ENCODE measurements at regions not wholly inside any gene's neighbourhood (a gene's known extent, or its start where the extent isn't known, plus 50 kb on each side); places are given as distances from the start of the nearest gene placed in this dataset.

GRCh38 chr3:43219616-43220015, 66.7 kb upstream of the SNRK start:
- no peak overlapping the region for H3K27ac ChIP-seq (ENCODE audit: insufficient read depth, low read depth, low read length)
- H4K20me1 ChIP-seq (replicated peaks; ENCODE audit: control insufficient read depth, extremely low read depth, insufficient read depth, low read length) = no peaks in the 10 kb centered on the region
- intact Hi-C loops (cut with micrococcal nuclease) (loop anchor here (5.0 to 10.0 kb wide), 2 partner anchors 123 to 975 kb away; no protein-coding TSS in a partner anchor), dilution Hi-C loops (cut with MboI; ENCODE audit: extremely low pct_ligation_motif_present, low sequenced_read_pairs) (no loop called here)
- ChIA-PET POLR2A (no interaction called here), CTCF (interaction anchor here (0.8 to 2.1 kb wide), 3 partner anchors 12 to 283 kb away, joined by 3 to 12 read pairs (median 4); no protein-coding TSS in a partner anchor)
- H3K79me2 ChIP-seq (ENCODE audit: control insufficient read depth, insufficient read depth, low read length) = peaks cover 2% of the 10 kb centered on the region
- H3K9me1 ChIP-seq (replicated peaks; ENCODE audit: control insufficient read depth, extremely low read depth, insufficient read depth, low read length) = no peaks in the 10 kb centered on the region
- FAIRE-seq (no peak), DNase-seq (ENCODE audit: low read depth, low spot score) (no peak)
- H3K9ac ChIP-seq (replicated peaks; ENCODE audit: extremely low read depth, insufficient read depth, low read length) = no peak overlapping the region
- H3K9me3 ChIP-seq (replicated peaks; ENCODE audit: control insufficient read depth, insufficient read depth, low read length) = no peaks in the 10 kb centered on the region
- peaks cover 4% of the 10 kb centered on the region for H3K4me1 ChIP-seq (ENCODE audit: control insufficient read depth, extremely low read depth, insufficient read depth, low read length)
- H3K4me3 ChIP-seq (replicated peaks in 1 of 3; ENCODE audit: insufficient read depth in 1 of 3, low read depth in 1 of 3, low read length in 3 of 3) = no peak overlapping the region
- TF ChIP-seq EZH2 (IDR thresholded peaks at IDR 0.05; ENCODE audit: borderline replicate concordance, low read depth, low read length, severe bottlenecking) (no peak), JUN (IDR thresholded peaks at IDR 0.05; ENCODE audit: borderline replicate concordance, insufficient read depth, insufficient read length, low read depth) (no peak), POLR2AphosphoS5 (IDR thresholded peaks at IDR 0.05; ENCODE audit: insufficient read depth, low read depth, low read length) (no peak), CTCF (IDR thresholded peaks at IDR 0.05; ENCODE audit: extremely low read depth in 1 of 2, insufficient read depth in 1 of 2, low read depth in 1 of 2, low read length in 2 of 2) (no peak), FOS (IDR thresholded peaks at IDR 0.05; ENCODE audit: borderline replicate concordance, insufficient read depth, low read length) (no peak)
- H3K27me3 ChIP-seq (ENCODE audit: control insufficient read depth in 2 of 2, insufficient read depth in 2 of 2, low read length in 2 of 2) = no peaks in the 10 kb centered on the region
- no TSS peak for BruUV-seq (replicated peaks)
- no peaks in the 10 kb centered on the region for H3K36me3 ChIP-seq (ENCODE audit: control insufficient read depth in 2 of 2, extremely low read depth in 1 of 2, insufficient read depth in 2 of 2, low read length in 2 of 2)
- no peak overlapping the region for H2AFZ ChIP-seq (ENCODE audit: low read depth, low read length)
- no peak overlapping the region for H3K4me2 ChIP-seq (ENCODE audit: insufficient read depth, low read length)

- Histone ChIP-seq H3K4me1 (ENCODE audit: control insufficient read depth, extremely low read depth, insufficient read depth, low read length) (peaks cover 4% of the 10 kb centered on the region), H3K27me3 (ENCODE audit: control insufficient read depth in 2 of 2, insufficient read depth in 2 of 2, low read length in 2 of 2) (no peaks in the 10 kb centered on the region), H3K36me3 (ENCODE audit: control insufficient read depth in 2 of 2, extremely low read depth in 1 of 2, insufficient read depth in 2 of 2, low read length in 2 of 2) (no peaks in the 10 kb centered on the region), H2AFZ (ENCODE audit: low read depth, low read length) (no peak overlapping the region), H3K79me2 (ENCODE audit: control insufficient read depth, insufficient read depth, low read length) (peaks cover under 1% of the 10 kb centered on the region), H3K4me3 (replicated peaks in 1 of 3; ENCODE audit: insufficient read depth in 1 of 3, low read depth in 1 of 3, low read length in 3 of 3) (no peak overlapping the region), H3K9me3 (replicated peaks; ENCODE audit: control insufficient read depth, insufficient read depth, low read length) (no peaks in the 10 kb centered on the region), H3K9ac (replicated peaks; ENCODE audit: extremely low read depth, insufficient read depth, low read length) (no peak overlapping the region), H3K27ac (ENCODE audit: insufficient read depth, low read depth, low read length) (no peak overlapping the region), H4K20me1 (replicated peaks; ENCODE audit: control insufficient read depth, extremely low read depth, insufficient read depth, low read length) (no peaks in the 10 kb centered on the region), H3K4me2 (ENCODE audit: insufficient read depth, low read length) (no peak overlapping the region), H3K9me1 (replicated peaks; ENCODE audit: control insufficient read depth, extremely low read depth, insufficient read depth, low read length) (no peaks in the 10 kb centered on the region)
- TF ChIP-seq GATA2 (IDR thresholded peaks at IDR 0.05; ENCODE audit: insufficient read depth, insufficient read length, low read depth, low read length) (no peak), MYC (IDR thresholded peaks at IDR 0.05; ENCODE audit: low read depth, low read length) (no peak)
- ChIA-PET CTCF (no interaction called here), POLR2A (no interaction called here)
- DNase-seq (ENCODE audit: low read depth, low spot score) (no peak), FAIRE-seq (no peak)
- dilution Hi-C loops (cut with MboI; ENCODE audit: extremely low pct_ligation_motif_present, low sequenced_read_pairs) = no loop called here
- intact Hi-C loops (cut with micrococcal nuclease) = no loop called here
- BruUV-seq (replicated peaks) = no TSS peak
These were observed 67.4 kb upstream of the SNRK start for GRCh38 chr3:43218921-43219320.
